Endothelial cell of umbilical vein (primary cell): ENCODE measurements at regions not wholly inside any gene's neighbourhood (a gene's known extent, or its start where the extent isn't known, plus 50 kb on each side); places are given as distances from the start of the nearest gene placed in this dataset.

Source experiments
- EZH2 ChIP-seq: IDR thresholded peaks from 2 replicates; pipeline ENCODE4 v1.6.1; 2012; ENCODE audit warnings: borderline replicate concordance, low read depth, mild to moderate bottlenecking, moderate library complexity, low read length, inconsistent platforms; ENCODE audit not compliant: severe bottlenecking
- FOS ChIP-seq: IDR thresholded peaks from 2 replicates; pipeline ENCODE4 v1.6.1; 2011; ENCODE audit warnings: mild to moderate bottlenecking, low read length, moderate library complexity, borderline replicate concordance; ENCODE audit not compliant: insufficient read depth
- JUN ChIP-seq: IDR thresholded peaks from 2 replicates; pipeline ENCODE4 v1.6.1; 2011; ENCODE audit warnings: borderline replicate concordance, low read depth; ENCODE audit not compliant: insufficient read length, insufficient read depth
- MYC ChIP-seq: IDR thresholded peaks from one replicate; pipeline ENCODE4 v1.6.1; 2011; ENCODE audit warnings: mild to moderate bottlenecking, low read depth, low read length
- POLR2A ChIP-seq: IDR thresholded peaks from 2 replicates; pipeline ENCODE4 v1.6.1; 2012; ENCODE audit warnings: low read depth, mild to moderate bottlenecking, control low read depth, low read length
- POLR2AphosphoS5 ChIP-seq: IDR thresholded peaks from 2 replicates; pipeline ENCODE4 v1.6.1; 2012; ENCODE audit warnings: low read depth, mild to moderate bottlenecking, control low read depth, low read length, moderate library complexity; ENCODE audit not compliant: insufficient read depth
- TF ChIP-seq, protein P1 (sequence below): IDR thresholded peaks from 2 replicates; pipeline ENCODE4 v1.6.1; 2011; ENCODE audit not compliant: insufficient read depth, insufficient read length
- TF ChIP-seq, protein P2 (sequence below), 2 donors: IDR thresholded peaks; 1 replicate in 1 of 2; 2 replicates in 1 of 2; pipeline ENCODE4 v1.5.1; 2011; ENCODE audit warnings: low read length in 2 of 2, mild to moderate bottlenecking in 2 of 2, moderate library complexity in 2 of 2, control low read depth in 1 of 2, inconsistent platforms in 1 of 2, low read depth in 1 of 2; ENCODE audit not compliant: insufficient read depth in 1 of 2; ENCODE audit errors: extremely low read depth in 1 of 2

- TF ChIP-seq, protein P1, sequence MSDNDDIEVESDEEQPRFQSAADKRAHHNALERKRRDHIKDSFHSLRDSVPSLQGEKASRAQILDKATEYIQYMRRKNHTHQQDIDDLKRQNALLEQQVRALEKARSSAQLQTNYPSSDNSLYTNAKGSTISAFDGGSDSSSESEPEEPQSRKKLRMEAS: no peak
- TF ChIP-seq POLR2A (no peak), EZH2 (no peak), POLR2AphosphoS5 (no peak), FOS (no peak), JUN (no peak), MYC (no peak)
- TF ChIP-seq, protein P2, sequence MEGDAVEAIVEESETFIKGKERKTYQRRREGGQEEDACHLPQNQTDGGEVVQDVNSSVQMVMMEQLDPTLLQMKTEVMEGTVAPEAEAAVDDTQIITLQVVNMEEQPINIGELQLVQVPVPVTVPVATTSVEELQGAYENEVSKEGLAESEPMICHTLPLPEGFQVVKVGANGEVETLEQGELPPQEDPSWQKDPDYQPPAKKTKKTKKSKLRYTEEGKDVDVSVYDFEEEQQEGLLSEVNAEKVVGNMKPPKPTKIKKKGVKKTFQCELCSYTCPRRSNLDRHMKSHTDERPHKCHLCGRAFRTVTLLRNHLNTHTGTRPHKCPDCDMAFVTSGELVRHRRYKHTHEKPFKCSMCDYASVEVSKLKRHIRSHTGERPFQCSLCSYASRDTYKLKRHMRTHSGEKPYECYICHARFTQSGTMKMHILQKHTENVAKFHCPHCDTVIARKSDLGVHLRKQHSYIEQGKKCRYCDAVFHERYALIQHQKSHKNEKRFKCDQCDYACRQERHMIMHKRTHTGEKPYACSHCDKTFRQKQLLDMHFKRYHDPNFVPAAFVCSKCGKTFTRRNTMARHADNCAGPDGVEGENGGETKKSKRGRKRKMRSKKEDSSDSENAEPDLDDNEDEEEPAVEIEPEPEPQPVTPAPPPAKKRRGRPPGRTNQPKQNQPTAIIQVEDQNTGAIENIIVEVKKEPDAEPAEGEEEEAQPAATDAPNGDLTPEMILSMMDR (IDR thresholded peaks at IDR 0.05; ENCODE audit: extremely low read depth in 1 of 2, insufficient read depth in 1 of 2, low read depth in 1 of 2, low read length in 2 of 2): no peak
These were observed 249.3 kb downstream of the CD83 start for GRCh38 chr6:14366872-14367271.
